ENCODE measurements at regions not wholly inside any gene's neighbourhood (a gene's known extent, or its start where the extent isn't known, plus 50 kb on each side); places are given as distances from the start of the nearest gene placed in this dataset.

GRCh38 chr10:36534471-36535002 is 590.9 kb upstream of the ANKRD30A start:
- TF ChIP-seq CTCF (IDR thresholded peaks at IDR 0.05 in 4 of 5, conservative IDR thresholded peaks at IDR 0.05 in 1 of 5) (no peak), POLR2A (IDR thresholded peaks at IDR 0.05) (no peak)

All from gastrocnemius medialis (tissue), 4 donors.